Suprapubic skin (tissue), 4 donors: ENCODE measurements at regions not wholly inside any gene's neighbourhood (a gene's known extent, or its start where the extent isn't known, plus 50 kb on each side); places are given as distances from the start of the nearest gene placed in this dataset.

Source experiments
- EP300 ChIP-seq: sonication (generic); formaldehyde crosslinking; IDR thresholded peaks from one replicate; pipeline ENCODE4 v1.6.1; 2017; ENCODE audit warnings: antibody characterized with exemption
- POLR2A ChIP-seq, 2 donors: fragments of 450-650 bp; IDR thresholded peaks; one replicate each; pipeline ENCODE4 v1.6.1; 2017; ENCODE audit warnings: antibody characterized with exemption in 2 of 2, mild to moderate bottlenecking in 2 of 2, moderate library complexity in 2 of 2
- POLR2AphosphoS5 ChIP-seq, 3 donors: sonication (generic); formaldehyde crosslinking; IDR thresholded peaks; one replicate each; pipeline ENCODE4 v1.6.1; 2017; ENCODE audit warnings: antibody characterized with exemption in 3 of 3
- TF ChIP-seq, protein P1 (sequence below), 2 donors: fragments of 200-600 bp in 1 of 2; fragments of 450-650 bp in 1 of 2; sonication (generic) in 1 of 2; IDR thresholded peaks; one replicate each; pipeline ENCODE4 v1.5.1; 2016 to 2019; ENCODE audit warnings: antibody characterized with exemption in 2 of 2, mild to moderate bottlenecking in 1 of 2, moderate library complexity in 1 of 2

DNA sequence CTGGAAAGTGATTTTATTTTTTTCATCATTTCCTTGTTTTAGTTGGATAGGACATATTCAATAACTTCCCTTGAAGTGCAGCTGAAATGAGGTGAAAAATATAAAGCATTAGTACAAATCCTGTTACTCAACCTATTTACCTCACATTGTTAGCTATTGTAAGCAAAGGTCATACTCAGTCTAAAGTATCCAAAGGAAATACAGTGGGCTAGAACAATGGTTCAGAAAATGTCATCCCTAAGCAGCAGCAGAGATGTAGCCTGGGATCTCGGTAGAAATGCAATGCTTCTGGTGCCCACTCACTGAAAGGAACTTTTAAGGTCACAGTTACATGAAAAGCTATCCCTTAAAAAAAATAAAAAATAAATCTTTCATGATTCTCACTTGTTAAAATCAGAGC is 300.6 kb downstream of the PPP4R3C start:
- TF ChIP-seq, protein P1, sequence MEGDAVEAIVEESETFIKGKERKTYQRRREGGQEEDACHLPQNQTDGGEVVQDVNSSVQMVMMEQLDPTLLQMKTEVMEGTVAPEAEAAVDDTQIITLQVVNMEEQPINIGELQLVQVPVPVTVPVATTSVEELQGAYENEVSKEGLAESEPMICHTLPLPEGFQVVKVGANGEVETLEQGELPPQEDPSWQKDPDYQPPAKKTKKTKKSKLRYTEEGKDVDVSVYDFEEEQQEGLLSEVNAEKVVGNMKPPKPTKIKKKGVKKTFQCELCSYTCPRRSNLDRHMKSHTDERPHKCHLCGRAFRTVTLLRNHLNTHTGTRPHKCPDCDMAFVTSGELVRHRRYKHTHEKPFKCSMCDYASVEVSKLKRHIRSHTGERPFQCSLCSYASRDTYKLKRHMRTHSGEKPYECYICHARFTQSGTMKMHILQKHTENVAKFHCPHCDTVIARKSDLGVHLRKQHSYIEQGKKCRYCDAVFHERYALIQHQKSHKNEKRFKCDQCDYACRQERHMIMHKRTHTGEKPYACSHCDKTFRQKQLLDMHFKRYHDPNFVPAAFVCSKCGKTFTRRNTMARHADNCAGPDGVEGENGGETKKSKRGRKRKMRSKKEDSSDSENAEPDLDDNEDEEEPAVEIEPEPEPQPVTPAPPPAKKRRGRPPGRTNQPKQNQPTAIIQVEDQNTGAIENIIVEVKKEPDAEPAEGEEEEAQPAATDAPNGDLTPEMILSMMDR (IDR thresholded peaks at IDR 0.05) = no peak
- TF ChIP-seq POLR2AphosphoS5 (IDR thresholded peaks at IDR 0.05) = no peak
- no peak for TF ChIP-seq POLR2A (IDR thresholded peaks at IDR 0.05)
- TF ChIP-seq EP300 = no peak
